Epithelial cell of esophagus (primary cell): ENCODE measurements at regions not wholly inside any gene's neighbourhood (a gene's known extent, or its start where the extent isn't known, plus 50 kb on each side); places are given as distances from the start of the nearest gene placed in this dataset.

Experiments
- DNase-seq: peaks from one replicate; pipeline ENCODE4 v3.0.0; 2010; ENCODE audit warnings: low read depth
- H3K4me3 ChIP-seq: 2 replicates; pipeline ENCODE4 v1.5.1; 2011; ENCODE audit warnings: mild to moderate bottlenecking, low read length, control low read depth
- TF ChIP-seq, protein P1 (sequence below): IDR thresholded peaks from 2 replicates; pipeline ENCODE4 v1.5.1; 2011; ENCODE audit warnings: low read depth, mild to moderate bottlenecking, low read length, control low read depth, inconsistent platforms; ENCODE audit not compliant: insufficient read depth; ENCODE audit errors: missing control alignments

DNA sequence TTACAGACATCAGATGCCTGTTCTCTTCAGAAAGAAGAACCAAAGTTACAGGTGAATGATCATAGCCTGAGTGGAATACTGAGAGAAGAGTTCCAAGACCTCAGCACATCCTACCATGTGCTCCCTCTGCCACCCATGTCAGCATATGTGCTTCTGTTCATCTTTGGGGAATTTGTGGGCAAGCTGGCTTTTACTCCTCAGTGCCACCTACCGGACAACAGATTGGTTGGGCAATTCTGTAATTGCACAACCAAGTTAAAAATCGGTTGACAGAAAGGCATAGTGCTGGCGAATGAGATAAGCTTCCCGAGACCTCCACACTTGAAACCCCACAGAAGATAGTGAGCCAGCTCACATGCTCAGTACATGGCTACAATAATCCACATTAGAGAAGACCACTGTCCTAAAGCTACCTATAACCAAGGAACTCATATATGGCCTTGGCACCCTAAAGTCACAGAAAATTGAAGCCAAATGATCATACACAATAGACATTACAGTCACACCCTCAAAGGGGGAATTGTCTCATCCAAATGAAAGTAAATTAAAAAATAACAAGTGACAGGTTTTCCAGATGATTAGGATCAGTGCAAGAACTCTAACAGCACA, 1238.0 kb upstream of the NUDT12 start:
- DNase-seq = peak; percentile 27
- no peak overlapping the region for H3K4me3 ChIP-seq

DNA sequence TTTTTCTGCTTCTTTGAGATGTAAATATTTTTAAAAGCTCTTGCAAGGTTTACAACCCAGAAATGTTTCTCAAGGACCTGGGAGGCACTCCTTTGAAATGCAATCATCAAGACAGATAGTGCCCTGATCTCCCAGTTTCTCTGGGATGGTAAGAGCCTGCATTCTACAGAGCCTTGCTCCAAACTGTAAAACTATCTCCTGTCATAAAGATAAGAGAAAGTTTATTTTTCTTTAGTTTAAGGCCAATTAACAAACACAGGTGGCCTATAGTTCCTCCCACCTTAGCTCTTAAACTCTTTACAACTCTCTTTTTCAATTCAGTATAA, 1231.1 kb upstream of the NUDT12 start:
- no peak for DNase-seq
- TF ChIP-seq, protein P1, sequence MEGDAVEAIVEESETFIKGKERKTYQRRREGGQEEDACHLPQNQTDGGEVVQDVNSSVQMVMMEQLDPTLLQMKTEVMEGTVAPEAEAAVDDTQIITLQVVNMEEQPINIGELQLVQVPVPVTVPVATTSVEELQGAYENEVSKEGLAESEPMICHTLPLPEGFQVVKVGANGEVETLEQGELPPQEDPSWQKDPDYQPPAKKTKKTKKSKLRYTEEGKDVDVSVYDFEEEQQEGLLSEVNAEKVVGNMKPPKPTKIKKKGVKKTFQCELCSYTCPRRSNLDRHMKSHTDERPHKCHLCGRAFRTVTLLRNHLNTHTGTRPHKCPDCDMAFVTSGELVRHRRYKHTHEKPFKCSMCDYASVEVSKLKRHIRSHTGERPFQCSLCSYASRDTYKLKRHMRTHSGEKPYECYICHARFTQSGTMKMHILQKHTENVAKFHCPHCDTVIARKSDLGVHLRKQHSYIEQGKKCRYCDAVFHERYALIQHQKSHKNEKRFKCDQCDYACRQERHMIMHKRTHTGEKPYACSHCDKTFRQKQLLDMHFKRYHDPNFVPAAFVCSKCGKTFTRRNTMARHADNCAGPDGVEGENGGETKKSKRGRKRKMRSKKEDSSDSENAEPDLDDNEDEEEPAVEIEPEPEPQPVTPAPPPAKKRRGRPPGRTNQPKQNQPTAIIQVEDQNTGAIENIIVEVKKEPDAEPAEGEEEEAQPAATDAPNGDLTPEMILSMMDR = no peak
- H3K4me3 ChIP-seq = no peak overlapping the region

More for the DNA sequence above, 1238.0 kb upstream of the NUDT12 start:
- TF ChIP-seq, protein P1 = peak; percentile 53

DNA sequence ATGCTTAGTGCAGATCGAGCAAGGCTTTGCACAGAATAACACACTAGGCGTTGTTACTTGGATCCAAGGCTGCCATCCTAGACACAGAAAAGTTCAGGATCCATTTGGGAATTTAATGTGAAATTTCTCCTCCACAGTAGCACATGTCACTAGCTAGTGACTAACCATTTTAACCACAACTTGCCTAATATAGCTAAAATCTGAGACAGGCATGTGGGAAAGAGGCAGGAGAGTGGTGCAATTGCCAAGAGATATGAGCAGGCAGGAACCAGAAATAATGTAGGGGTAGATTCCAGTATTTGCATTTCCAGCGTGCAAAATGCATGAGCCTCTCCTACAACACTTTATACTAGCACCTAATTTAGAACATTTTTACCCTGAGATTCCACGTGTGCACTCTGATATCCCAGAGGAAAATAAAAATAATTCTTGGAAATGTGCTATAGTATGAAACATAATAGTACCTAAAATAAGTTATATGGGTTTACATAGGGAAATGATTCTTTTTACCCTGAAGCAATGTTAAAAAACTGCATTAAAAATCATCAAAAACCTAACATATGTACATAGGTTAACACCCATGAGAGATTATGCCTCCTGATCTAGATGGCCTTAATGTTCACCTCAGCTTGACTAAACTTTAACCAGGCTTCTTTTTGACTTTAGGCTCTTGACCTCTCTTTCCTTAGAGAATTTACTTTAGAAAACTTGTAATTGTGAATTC, 1230.6 kb upstream of the NUDT12 start:
- peak; percentile 0 for DNase-seq
- TF ChIP-seq, protein P1 = no peak
- H3K4me3 ChIP-seq = no peak overlapping the region

- no peak for DNase-seq
- TF ChIP-seq, protein P1 = no peak
- H3K4me3 ChIP-seq = no peak overlapping the region
Measured at GRCh38 chr5:104789366-104789765, 1226.8 kb upstream of the NUDT12 start.

GRCh38 chr5:104785097-104785496, 1222.5 kb upstream of the NUDT12 start:
- DNase-seq = no peak
- H3K4me3 ChIP-seq = no peak overlapping the region
- TF ChIP-seq, protein P1 = no peak

DNA sequence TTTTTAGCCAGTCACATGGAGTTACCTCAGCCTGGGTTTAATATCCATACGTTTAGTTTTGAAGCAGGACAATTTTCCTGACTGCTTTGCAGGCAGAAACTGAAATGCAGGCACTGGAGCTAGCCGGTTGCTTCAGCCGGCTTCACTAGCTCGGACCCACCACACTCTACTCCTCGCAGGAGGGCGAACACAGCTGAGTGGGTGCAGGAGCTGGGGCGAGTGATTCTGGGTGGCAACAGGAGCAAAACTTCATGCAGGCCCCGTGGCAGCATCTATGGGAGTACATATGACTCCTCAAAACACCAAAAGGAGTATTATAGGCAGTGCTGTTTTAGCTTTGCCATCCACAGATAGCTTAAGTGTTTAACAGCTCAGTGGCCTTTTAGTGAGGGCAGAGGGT, 1211.8 kb upstream of the NUDT12 start:
- TF ChIP-seq, protein P1 = no peak
- H3K4me3 ChIP-seq = no peak overlapping the region
- no peak for DNase-seq

GRCh38 chr5:104764197-104764596, 1201.6 kb upstream of the NUDT12 start:
- H3K4me3 ChIP-seq = no peak overlapping the region
- TF ChIP-seq, protein P1 = no peak
- no peak for DNase-seq
